ENCODE measurements at regions not wholly inside any gene's neighbourhood (a gene's known extent, or its start where the extent isn't known, plus 50 kb on each side); places are given as distances from the start of the nearest gene placed in this dataset.

DNA sequence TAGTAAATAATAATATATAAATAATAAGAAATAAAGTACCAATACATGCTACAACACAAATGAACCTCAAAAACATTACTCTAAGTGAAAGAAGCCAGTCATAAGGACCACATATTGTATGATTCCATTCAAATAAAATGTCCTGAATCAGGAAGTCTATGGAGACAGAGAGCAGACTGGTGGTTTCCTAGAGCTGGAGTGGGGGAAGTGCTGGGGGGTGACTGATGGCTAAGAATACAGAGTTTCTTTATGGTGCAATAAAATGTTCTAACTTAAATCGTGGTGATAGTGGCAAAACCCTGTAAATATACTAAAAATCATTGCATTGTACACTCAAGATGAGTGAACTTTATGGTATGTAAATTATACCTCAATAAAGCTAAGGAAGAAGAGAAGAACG lies 376.5 kb downstream of the BUD13 start:
- TF ChIP-seq ZFX (IDR thresholded peaks at IDR 0.05; ENCODE audit: borderline replicate concordance) (no peak), CTCF (IDR thresholded peaks at IDR 0.05) (no peak)
- no peak overlapping the region for H3K27ac ChIP-seq

- H3K27ac ChIP-seq, result no peak overlapping the region
- TF ChIP-seq ZFX (IDR thresholded peaks at IDR 0.05; ENCODE audit: borderline replicate concordance), result no peak
- no peak for TF ChIP-seq CTCF (IDR thresholded peaks at IDR 0.05)
Measured at GRCh38 chr11:116394022-116394421, 378.8 kb downstream of the BUD13 start.

GRCh38 chr11:116390963-116391362 lies 381.8 kb downstream of the BUD13 start:
- no peak for TF ChIP-seq CTCF (IDR thresholded peaks at IDR 0.05)
- no peak for TF ChIP-seq ZFX (IDR thresholded peaks at IDR 0.05; ENCODE audit: borderline replicate concordance)
- H3K27ac ChIP-seq, result no peak overlapping the region

GRCh38 chr11:116388146-116388545 lies 384.6 kb downstream of the BUD13 start:
- TF ChIP-seq ZFX (IDR thresholded peaks at IDR 0.05; ENCODE audit: borderline replicate concordance) (no peak), CTCF (IDR thresholded peaks at IDR 0.05) (no peak)
- no peak overlapping the region for H3K27ac ChIP-seq

GRCh38 chr11:116387641-116388040 lies 385.1 kb downstream of the BUD13 start:
- TF ChIP-seq ZFX (IDR thresholded peaks at IDR 0.05; ENCODE audit: borderline replicate concordance), result no peak
- TF ChIP-seq CTCF (IDR thresholded peaks at IDR 0.05), result no peak
- no peak overlapping the region for H3K27ac ChIP-seq

GRCh38 chr11:116386118-116386699 lies 386.6 kb downstream of the BUD13 start:
- no peak overlapping the region for H3K27ac ChIP-seq
- TF ChIP-seq ZFX (IDR thresholded peaks at IDR 0.05; ENCODE audit: borderline replicate concordance) (no peak), CTCF (IDR thresholded peaks at IDR 0.05) (no peak)

DNA sequence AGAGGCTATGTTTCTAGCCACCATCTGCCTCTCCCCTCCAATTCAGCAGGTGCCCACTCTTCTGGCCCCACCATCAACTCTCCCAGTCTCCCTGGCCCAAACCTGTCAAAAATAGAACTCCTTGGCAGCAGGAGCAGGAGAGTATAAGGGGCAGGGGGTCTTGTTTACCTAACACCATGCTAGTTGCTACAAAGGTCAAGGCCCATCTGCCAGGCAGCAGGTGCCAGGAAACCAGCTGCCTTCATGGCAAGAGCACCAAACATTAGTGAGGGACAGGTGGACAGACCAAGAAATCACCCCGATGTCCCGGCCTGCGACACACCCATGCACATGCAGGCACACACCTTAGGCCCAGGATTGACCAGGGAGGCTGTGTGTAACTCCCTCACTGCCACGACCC lies 387.9 kb downstream of the BUD13 start:
- no peak overlapping the region for H3K27ac ChIP-seq
- TF ChIP-seq CTCF (IDR thresholded peaks at IDR 0.05) (no peak), ZFX (IDR thresholded peaks at IDR 0.05; ENCODE audit: borderline replicate concordance) (no peak)

Measured in 22Rv1 (cell line).